HCT116 (cell line): ENCODE measurements at regions not wholly inside any gene's neighbourhood (a gene's known extent, or its start where the extent isn't known, plus 50 kb on each side); places are given as distances from the start of the nearest gene placed in this dataset.

Experiments used
- EZH2phosphoT487 ChIP-seq: fragments of 200-600 bp; IDR thresholded peaks from 2 replicates; pipeline ENCODE4 v1.6.1; 2018; ENCODE audit warnings: antibody characterized with exemption, borderline replicate concordance
- POLR2A ChIP-seq: IDR thresholded peaks from 2 replicates; pipeline ENCODE4 v1.7.0; 2011; ENCODE audit warnings: borderline replicate concordance; ENCODE audit not compliant: insufficient read depth, insufficient read length; ENCODE audit errors: extremely low read depth
- TF ChIP-seq, protein P1 (sequence below), 3 experiments: fragments of 200-600 bp in 1 of 3; sonication (generic) in 1 of 3; IDR thresholded peaks in 2 of 3; conservative IDR thresholded peaks in 1 of 3; 2 replicates each; pipeline ENCODE4 v1.5.1; 2012 to 2017; ENCODE audit warnings: low read depth in 2 of 3, low read length in 2 of 3, antibody characterized with exemption in 1 of 3, borderline replicate concordance in 1 of 3, control low read depth in 1 of 3, mild to moderate bottlenecking in 1 of 3, mixed read lengths in 1 of 3, mixed run types in 1 of 3, moderate library complexity in 1 of 3; ENCODE audit not compliant: insufficient read depth in 1 of 3
- TF ChIP-seq, protein P2 (sequence below): IDR thresholded peaks from 2 replicates; pipeline ENCODE4 v1.6.1; 2011; ENCODE audit warnings: mild to moderate bottlenecking, low read length, moderate library complexity; ENCODE audit not compliant: insufficient replicate concordance; ENCODE audit errors: extremely low read depth
- TF ChIP-seq, protein P3 (sequence below): IDR thresholded peaks from 2 replicates; pipeline ENCODE4 v1.6.1; 2012

GRCh38 chr9:80465556-80465955 is 893.8 kb downstream of the TLE4 start:
- TF ChIP-seq, protein P1, sequence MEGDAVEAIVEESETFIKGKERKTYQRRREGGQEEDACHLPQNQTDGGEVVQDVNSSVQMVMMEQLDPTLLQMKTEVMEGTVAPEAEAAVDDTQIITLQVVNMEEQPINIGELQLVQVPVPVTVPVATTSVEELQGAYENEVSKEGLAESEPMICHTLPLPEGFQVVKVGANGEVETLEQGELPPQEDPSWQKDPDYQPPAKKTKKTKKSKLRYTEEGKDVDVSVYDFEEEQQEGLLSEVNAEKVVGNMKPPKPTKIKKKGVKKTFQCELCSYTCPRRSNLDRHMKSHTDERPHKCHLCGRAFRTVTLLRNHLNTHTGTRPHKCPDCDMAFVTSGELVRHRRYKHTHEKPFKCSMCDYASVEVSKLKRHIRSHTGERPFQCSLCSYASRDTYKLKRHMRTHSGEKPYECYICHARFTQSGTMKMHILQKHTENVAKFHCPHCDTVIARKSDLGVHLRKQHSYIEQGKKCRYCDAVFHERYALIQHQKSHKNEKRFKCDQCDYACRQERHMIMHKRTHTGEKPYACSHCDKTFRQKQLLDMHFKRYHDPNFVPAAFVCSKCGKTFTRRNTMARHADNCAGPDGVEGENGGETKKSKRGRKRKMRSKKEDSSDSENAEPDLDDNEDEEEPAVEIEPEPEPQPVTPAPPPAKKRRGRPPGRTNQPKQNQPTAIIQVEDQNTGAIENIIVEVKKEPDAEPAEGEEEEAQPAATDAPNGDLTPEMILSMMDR (IDR thresholded peaks at IDR 0.05 in 2 of 3, conservative IDR thresholded peaks at IDR 0.05 in 1 of 3; ENCODE audit: borderline replicate concordance in 1 of 3, insufficient read depth in 1 of 3, low read depth in 2 of 3, low read length in 2 of 3), result no peak
- TF ChIP-seq, protein P2, sequence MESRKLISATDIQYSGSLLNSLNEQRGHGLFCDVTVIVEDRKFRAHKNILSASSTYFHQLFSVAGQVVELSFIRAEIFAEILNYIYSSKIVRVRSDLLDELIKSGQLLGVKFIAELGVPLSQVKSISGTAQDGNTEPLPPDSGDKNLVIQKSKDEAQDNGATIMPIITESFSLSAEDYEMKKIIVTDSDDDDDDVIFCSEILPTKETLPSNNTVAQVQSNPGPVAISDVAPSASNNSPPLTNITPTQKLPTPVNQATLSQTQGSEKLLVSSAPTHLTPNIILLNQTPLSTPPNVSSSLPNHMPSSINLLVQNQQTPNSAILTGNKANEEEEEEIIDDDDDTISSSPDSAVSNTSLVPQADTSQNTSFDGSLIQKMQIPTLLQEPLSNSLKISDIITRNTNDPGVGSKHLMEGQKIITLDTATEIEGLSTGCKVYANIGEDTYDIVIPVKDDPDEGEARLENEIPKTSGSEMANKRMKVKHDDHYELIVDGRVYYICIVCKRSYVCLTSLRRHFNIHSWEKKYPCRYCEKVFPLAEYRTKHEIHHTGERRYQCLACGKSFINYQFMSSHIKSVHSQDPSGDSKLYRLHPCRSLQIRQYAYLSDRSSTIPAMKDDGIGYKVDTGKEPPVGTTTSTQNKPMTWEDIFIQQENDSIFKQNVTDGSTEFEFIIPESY, result no peak
- TF ChIP-seq POLR2A (no peak), EZH2phosphoT487 (no peak)
- TF ChIP-seq, protein P3, sequence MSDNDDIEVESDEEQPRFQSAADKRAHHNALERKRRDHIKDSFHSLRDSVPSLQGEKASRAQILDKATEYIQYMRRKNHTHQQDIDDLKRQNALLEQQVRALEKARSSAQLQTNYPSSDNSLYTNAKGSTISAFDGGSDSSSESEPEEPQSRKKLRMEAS, result no peak
